Thymus (tissue), 11 donors: ENCODE measurements at regions not wholly inside any gene's neighbourhood (a gene's known extent, or its start where the extent isn't known, plus 50 kb on each side); places are given as distances from the start of the nearest gene placed in this dataset.
A peak's percentile ranks its signal among the peaks of the same experiment; 100 is the strongest.
"Not testable (repeated sequence)": the region's sequence is repeated elsewhere in the genome, so short reads cannot be mapped to it uniquely, and the experiment has no call there.

ENCODE experiments used
- DNase-seq, 9 donors: peaks; one replicate each; pipeline ENCODE4 v3.0.0-alpha.2; 2013; ENCODE audit warnings: low spot score in 9 of 9, low read depth in 6 of 9, missing footprints in 1 of 9
- H3K27ac ChIP-seq, 2 donors: one replicate each; pipeline ENCODE4 v1.5.1; 2013; ENCODE audit warnings: control low read depth in 1 of 2, low read depth in 1 of 2, low read length in 1 of 2, mild to moderate bottlenecking in 1 of 2, moderate library complexity in 1 of 2
- H3K27me3 ChIP-seq, 2 donors: one replicate each; pipeline ENCODE4 v1.5.1; 2013; ENCODE audit warnings: low read length in 1 of 2; ENCODE audit not compliant: control insufficient read depth in 2 of 2, insufficient read depth in 1 of 2
- H3K36me3 ChIP-seq, 2 donors: one replicate each; pipeline ENCODE4 v1.5.1; 2013; ENCODE audit warnings: low read length in 1 of 2, mild to moderate bottlenecking in 1 of 2, moderate library complexity in 1 of 2; ENCODE audit not compliant: control insufficient read depth in 2 of 2, insufficient read depth in 2 of 2
- H3K4me1 ChIP-seq, 2 donors: one replicate each; pipeline ENCODE4 v1.5.1; 2013; ENCODE audit warnings: low read length in 2 of 2; ENCODE audit not compliant: control insufficient read depth in 2 of 2, insufficient read depth in 2 of 2
- H3K4me3 ChIP-seq, 2 donors: one replicate each; pipeline ENCODE4 v1.5.1; 2013; ENCODE audit warnings: low read length in 2 of 2, control low read depth in 1 of 2, mild to moderate bottlenecking in 1 of 2
- H3K9me3 ChIP-seq, 2 donors: one replicate each; pipeline ENCODE4 v1.5.1; 2013; ENCODE audit warnings: low read length in 1 of 2, mild to moderate bottlenecking in 1 of 2; ENCODE audit not compliant: control insufficient read depth in 2 of 2, insufficient read depth in 1 of 2
- WGBS: extraction: QIAGEN DNeasy Blood & Tissue Kit; methylation state at CpG from one replicate; pipeline ENCODE4 v1.1.7; 2013; 5-methylcytosine and 5-hydroxymethylcytosine counted together
- donor health status: healthy.

- Histone ChIP-seq H3K9me3 (no peaks in the 10 kb centered on the region), H3K27me3 (no peaks in the 10 kb centered on the region), H3K4me3 (no peak overlapping the region), H3K4me1 (no peaks in the 10 kb centered on the region), H3K36me3 (no peaks in the 10 kb centered on the region), H3K27ac (no peak overlapping the region)
- DNase-seq = no peak
- 98% methylated on average over 7 of the region's 7 CpGs for whole genome bisulfite sequencing
These were observed 341.8 kb downstream of the RAP2B start for GRCh38 chr3:153503873-153504272.

GRCh38 chr3:153506205-153506604 lies 344.2 kb downstream of the RAP2B start:
- 96% methylated on average over 8 of the region's 13 CpGs for WGBS
- H3K36me3 ChIP-seq, H3K27ac ChIP-seq, H3K27me3 ChIP-seq, H3K4me3 ChIP-seq, H3K9me3 ChIP-seq, DNase-seq, H3K4me1 ChIP-seq: not testable (repeated sequence)

- H3K9me3 ChIP-seq = not testable (repeated sequence)
These were observed 344.7 kb downstream of the RAP2B start for GRCh38 chr3:153506686-153507085.

GRCh38 chr3:153513236-153513635 lies 351.2 kb downstream of the RAP2B start:
- Histone ChIP-seq H3K36me3 (no peaks in the 10 kb centered on the region), H3K9me3 (peaks cover 0 to 2% of the 10 kb centered on the region in 2 donors), H3K4me1 (no peaks in the 10 kb centered on the region), H3K27me3 (no peaks in the 10 kb centered on the region), H3K27ac (no peak overlapping the region), H3K4me3 (no peak overlapping the region)
- DNase-seq = peak in 3 of 9 donors; percentile 1 to 21 (median 10)
- 53% methylated on average over 1 of the region's 1 CpG for WGBS

More at GRCh38 chr3:153506686-153507085, 344.7 kb downstream of the RAP2B start:
- not testable (repeated sequence) for H3K27ac ChIP-seq, H3K27me3 ChIP-seq, H3K4me3 ChIP-seq, DNase-seq, H3K4me1 ChIP-seq, H3K36me3 ChIP-seq
- 95% methylated on average over 13 of the region's 15 CpGs for WGBS

GRCh38 chr3:153528473-153528872 lies 366.4 kb downstream of the RAP2B start:
- Histone ChIP-seq H3K9me3 (no peaks in the 10 kb centered on the region), H3K4me1 (no peaks in the 10 kb centered on the region), H3K27ac (no peak overlapping the region), H3K36me3 (no peaks in the 10 kb centered on the region), H3K4me3 (no peak overlapping the region), H3K27me3 (no peaks in the 10 kb centered on the region)
- no peak for DNase-seq

GRCh38 chr3:153539263-153539662 lies 377.2 kb downstream of the RAP2B start:
- no peaks in the 10 kb centered on the region for H3K9me3 ChIP-seq
- no peaks in the 10 kb centered on the region for H3K36me3 ChIP-seq
- DNase-seq = no peak
- H3K27me3 ChIP-seq = no peaks in the 10 kb centered on the region
- 85% methylated on average over 1 of the region's 1 CpG for WGBS
- no peak overlapping the region for H3K4me3 ChIP-seq
- no peaks in the 10 kb centered on the region for H3K4me1 ChIP-seq
- no peak overlapping the region for H3K27ac ChIP-seq

GRCh38 chr3:153545471-153545870 lies 383.4 kb downstream of the RAP2B start:
- Histone ChIP-seq H3K36me3 (no peaks in the 10 kb centered on the region), H3K4me1 (no peaks in the 10 kb centered on the region), H3K9me3 (no peaks in the 10 kb centered on the region), H3K4me3 (no peak overlapping the region), H3K27me3 (no peaks in the 10 kb centered on the region), H3K27ac (no peak overlapping the region)
- DNase-seq = no peak
- 90% methylated on average over 3 of the region's 3 CpGs for WGBS

- Histone ChIP-seq H3K27me3 (no peaks in the 10 kb centered on the region), H3K4me1 (no peaks in the 10 kb centered on the region), H3K4me3 (no peak overlapping the region), H3K36me3 (no peaks in the 10 kb centered on the region), H3K27ac (no peak overlapping the region), H3K9me3 (no peaks in the 10 kb centered on the region)
- WGBS = 98% methylated on average over 1 of the region's 1 CpG
- no peak for DNase-seq
These were observed 385.9 kb downstream of the RAP2B start for GRCh38 chr3:153547970-153548369.

GRCh38 chr3:153549686-153550085 lies 387.7 kb downstream of the RAP2B start:
- not testable (repeated sequence) for DNase-seq, H3K4me1 ChIP-seq, H3K27ac ChIP-seq, H3K36me3 ChIP-seq, H3K4me3 ChIP-seq, H3K27me3 ChIP-seq, H3K9me3 ChIP-seq
